GM19455 (cell line): ENCODE measurements at regions not wholly inside any gene's neighbourhood (a gene's known extent, or its start where the extent isn't known, plus 50 kb on each side); places are given as distances from the start of the nearest gene placed in this dataset.

Experiments used
- ATAC-seq: cut with Tn5 transposase; IDR thresholded peaks from one replicate; pipeline ENCODE4 v1.9.1; 2021; ENCODE audit not compliant: unreplicated experiment

GRCh38 chr18:59848002-59848401 is 51.8 kb upstream of the PMAIP1 start:
- ATAC-seq = no peak

GRCh38 chr18:59847491-59847846 is 52.3 kb upstream of the PMAIP1 start:
- peak; percentile 23 for ATAC-seq

GRCh38 chr18:59846814-59847490 is 52.8 kb upstream of the PMAIP1 start:
- ATAC-seq = peak; percentile 89

- no peak for ATAC-seq
Measured at GRCh38 chr18:59842947-59843346, 56.8 kb upstream of the PMAIP1 start.

- no peak for ATAC-seq
Measured at GRCh38 chr18:59839931-59840685, 59.7 kb upstream of the PMAIP1 start.

GRCh38 chr18:59839246-59839645 is 60.5 kb upstream of the PMAIP1 start:
- no peak for ATAC-seq

- ATAC-seq = peak; percentile 49
Measured at GRCh38 chr18:59837586-59837985, 62.2 kb upstream of the PMAIP1 start.

GRCh38 chr18:59835605-59836379 is 64.0 kb upstream of the PMAIP1 start:
- no peak for ATAC-seq

GRCh38 chr18:59834267-59834666 is 65.5 kb upstream of the PMAIP1 start:
- no peak for ATAC-seq

GRCh38 chr18:59833785-59834184 is 66.0 kb upstream of the PMAIP1 start:
- peak; percentile 79 for ATAC-seq

- ATAC-seq = peak; percentile 66
Measured at GRCh38 chr18:59823596-59824195, 76.1 kb upstream of the PMAIP1 start.

- no peak for ATAC-seq
Measured at GRCh38 chr18:59822612-59823550, 76.9 kb upstream of the PMAIP1 start.

GRCh38 chr18:59821983-59822382 is 77.8 kb upstream of the PMAIP1 start:
- ATAC-seq = no peak

GRCh38 chr18:59820663-59821062 is 79.1 kb upstream of the PMAIP1 start:
- ATAC-seq = no peak

- no peak for ATAC-seq
Measured at GRCh38 chr18:59818769-59819168, 81.0 kb upstream of the PMAIP1 start.

GRCh38 chr18:59814891-59815290 is 84.9 kb upstream of the PMAIP1 start:
- ATAC-seq = no peak

GRCh38 chr18:59813942-59814341 is 85.9 kb upstream of the PMAIP1 start:
- no peak for ATAC-seq

GRCh38 chr18:59810735-59811520 is 88.9 kb upstream of the PMAIP1 start:
- ATAC-seq = no peak

- no peak for ATAC-seq
Measured at GRCh38 chr18:59810183-59810582, 89.6 kb upstream of the PMAIP1 start.

- peak; percentile 82 for ATAC-seq
Measured at GRCh38 chr18:59802031-59802430, 97.8 kb upstream of the PMAIP1 start.
